Upper lobe of left lung (tissue), 6 donors: ENCODE measurements at regions not wholly inside any gene's neighbourhood (a gene's known extent, or its start where the extent isn't known, plus 50 kb on each side); places are given as distances from the start of the nearest gene placed in this dataset.

Experiments
- ATAC-seq, 2 donors: fragments of 200-7000 bp; cut with Tn5 transposase; one replicate each; pipeline ENCODE4 v1.9.1; 2022; ENCODE audit warnings: mild to moderate bottlenecking in 2 of 2, moderate library complexity in 2 of 2; ENCODE audit not compliant: low FRiP score in 2 of 2
- DNase-seq, 2 donors: peaks; one replicate each; pipeline ENCODE4 v3.0.0-alpha.2; 2019 to 2020
- H3K27ac ChIP-seq, 4 donors: fragments of 200-600 bp; sonication (generic); one replicate each; pipeline ENCODE4 v1.5.1; 2016 to 2019
- H3K27me3 ChIP-seq, 4 donors: fragments of 200-600 bp; sonication (generic); one replicate each; pipeline ENCODE4 v1.5.1; 2017 to 2019
- H3K36me3 ChIP-seq, 4 donors: fragments of 200-600 bp; sonication (generic); one replicate each; pipeline ENCODE4 v1.5.1; 2016 to 2019
- H3K4me1 ChIP-seq, 4 donors: fragments of 200-600 bp; sonication (generic); one replicate each; pipeline ENCODE4 v1.5.1; 2018 to 2019
- H3K4me3 ChIP-seq, 4 donors: fragments of 200-600 bp; sonication (generic); one replicate each; pipeline ENCODE4 v1.5.1; 2017 to 2019; ENCODE audit warnings: mild to moderate bottlenecking in 2 of 4, moderate library complexity in 1 of 4
- H3K9me3 ChIP-seq, 4 donors: fragments of 200-600 bp; sonication (generic); one replicate each; pipeline ENCODE4 v1.5.1; 2018 to 2019
- EP300 ChIP-seq, 4 donors: sonication (generic); formaldehyde crosslinking; IDR thresholded peaks; one replicate each; pipeline ENCODE4 v1.5.1; 2017; ENCODE audit warnings: antibody characterized with exemption in 4 of 4, control low read depth in 2 of 4
- POLR2A ChIP-seq, 4 donors: fragments of 450-650 bp; IDR thresholded peaks; one replicate each; pipeline ENCODE4 v1.5.1; 2016 to 2017; ENCODE audit warnings: antibody characterized with exemption in 4 of 4, mild to moderate bottlenecking in 2 of 4
- POLR2AphosphoS5 ChIP-seq, 2 donors: sonication (generic); formaldehyde crosslinking; IDR thresholded peaks; one replicate each; pipeline ENCODE4 v1.5.1; 2017; ENCODE audit warnings: antibody characterized with exemption in 2 of 2
- WGBS, 2 donors: methylation state at CpG; one replicate each; pipeline ENCODE4 v1.1.5; 2017 to 2018; 5-methylcytosine and 5-hydroxymethylcytosine counted together
- TF ChIP-seq, protein P1 (sequence below), 6 experiments: fragments of 450-650 bp in 4 of 6; fragments of 200-600 bp in 2 of 6; sonication (generic) in 2 of 6; IDR thresholded peaks; one replicate each; pipeline ENCODE4 v1.5.1; 2016 to 2019; ENCODE audit warnings: antibody characterized with exemption in 6 of 6
- donor health status: DM: no; HTN: no; CAD: no; lungs with moderate emphysema.
- donor health status: DM: no; HTN: yes; CAD: no; lungs with severe emphysema.

DNA sequence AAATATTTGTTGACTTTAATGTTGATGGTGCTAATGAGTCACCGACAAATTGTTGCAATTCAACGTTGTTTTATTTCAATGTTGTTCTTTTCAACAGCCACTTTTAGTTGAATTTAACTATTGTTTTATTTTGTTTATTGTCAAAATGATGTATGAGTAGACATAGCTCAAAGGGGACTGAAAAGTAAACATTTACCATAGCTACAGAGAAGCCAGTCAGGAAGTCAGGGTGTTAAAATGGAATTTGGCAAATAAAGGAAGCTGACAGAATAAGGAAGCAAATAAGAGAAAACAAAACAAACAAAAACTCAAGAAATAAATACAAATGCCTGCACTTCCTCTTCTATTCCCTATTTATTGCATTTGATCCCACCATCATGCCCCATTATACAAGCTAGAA lies 648.4 kb upstream of the HTR2C start:
- H3K36me3 ChIP-seq, result no peaks in the 10 kb centered on the region
- ATAC-seq, result no peak
- H3K9me3 ChIP-seq, result no peaks in the 10 kb centered on the region
- no peak overlapping the region for H3K27ac ChIP-seq
- no peak overlapping the region for H3K4me3 ChIP-seq
- DNase-seq, result no peak
- WGBS, 2 donors, result 20 to 59% methylated on average over 2 of the region's 2 CpGs
- H3K4me1 ChIP-seq, result no peaks in the 10 kb centered on the region
- H3K27me3 ChIP-seq, result no peaks in the 10 kb centered on the region
- TF ChIP-seq, protein P1, sequence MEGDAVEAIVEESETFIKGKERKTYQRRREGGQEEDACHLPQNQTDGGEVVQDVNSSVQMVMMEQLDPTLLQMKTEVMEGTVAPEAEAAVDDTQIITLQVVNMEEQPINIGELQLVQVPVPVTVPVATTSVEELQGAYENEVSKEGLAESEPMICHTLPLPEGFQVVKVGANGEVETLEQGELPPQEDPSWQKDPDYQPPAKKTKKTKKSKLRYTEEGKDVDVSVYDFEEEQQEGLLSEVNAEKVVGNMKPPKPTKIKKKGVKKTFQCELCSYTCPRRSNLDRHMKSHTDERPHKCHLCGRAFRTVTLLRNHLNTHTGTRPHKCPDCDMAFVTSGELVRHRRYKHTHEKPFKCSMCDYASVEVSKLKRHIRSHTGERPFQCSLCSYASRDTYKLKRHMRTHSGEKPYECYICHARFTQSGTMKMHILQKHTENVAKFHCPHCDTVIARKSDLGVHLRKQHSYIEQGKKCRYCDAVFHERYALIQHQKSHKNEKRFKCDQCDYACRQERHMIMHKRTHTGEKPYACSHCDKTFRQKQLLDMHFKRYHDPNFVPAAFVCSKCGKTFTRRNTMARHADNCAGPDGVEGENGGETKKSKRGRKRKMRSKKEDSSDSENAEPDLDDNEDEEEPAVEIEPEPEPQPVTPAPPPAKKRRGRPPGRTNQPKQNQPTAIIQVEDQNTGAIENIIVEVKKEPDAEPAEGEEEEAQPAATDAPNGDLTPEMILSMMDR (IDR thresholded peaks at IDR 0.05), result no peak
- no peak for TF ChIP-seq POLR2A (IDR thresholded peaks at IDR 0.05)
- no peak for TF ChIP-seq POLR2AphosphoS5 (IDR thresholded peaks at IDR 0.05)

DNA sequence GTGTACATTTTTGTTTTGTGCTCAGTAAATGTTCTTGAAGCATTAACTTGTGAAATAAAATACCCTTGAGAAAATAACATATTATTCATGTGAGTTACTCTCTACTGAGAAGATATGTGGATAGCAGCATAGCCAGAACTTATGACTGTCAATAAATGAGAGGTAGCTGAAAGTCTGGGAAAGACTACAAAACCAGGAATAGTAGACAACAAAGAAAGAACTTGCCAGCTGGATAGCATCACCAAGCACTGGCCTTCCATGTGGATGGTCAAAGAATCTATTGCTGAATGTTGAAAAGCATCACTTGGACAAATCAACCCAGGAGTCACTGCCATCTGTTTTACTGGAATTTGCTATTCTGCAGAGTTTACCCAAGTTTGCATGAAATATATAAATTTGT lies 650.0 kb upstream of the HTR2C start:
- DNase-seq, result no peak
- Histone ChIP-seq H3K4me1 (no peaks in the 10 kb centered on the region), H3K36me3 (no peaks in the 10 kb centered on the region), H3K27ac (no peak overlapping the region), H3K27me3 (no peaks in the 10 kb centered on the region), H3K4me3 (no peak overlapping the region), H3K9me3 (no peaks in the 10 kb centered on the region)
- ATAC-seq, result no peak
- TF ChIP-seq, protein P1 (IDR thresholded peaks at IDR 0.05), result no peak
- no peak for TF ChIP-seq POLR2AphosphoS5 (IDR thresholded peaks at IDR 0.05)

DNA sequence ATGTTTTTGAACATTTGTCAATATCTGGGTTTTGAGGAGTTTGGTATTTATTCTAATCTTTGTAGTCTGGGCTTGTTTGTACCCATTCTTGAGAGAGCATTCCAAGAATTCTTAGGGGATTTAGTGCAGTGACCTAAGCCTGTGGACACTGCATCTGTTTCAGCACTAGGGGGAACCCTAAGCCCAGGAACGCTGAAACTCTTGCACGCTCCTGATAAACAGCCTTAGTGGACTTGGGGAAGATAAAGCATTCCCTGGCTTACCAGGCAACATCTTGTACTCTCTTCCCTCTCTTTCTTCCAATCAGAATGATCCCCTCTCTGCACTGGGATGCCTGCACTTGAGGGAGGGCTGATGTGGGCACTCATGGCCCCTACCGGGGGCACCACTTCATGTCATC lies 654.9 kb upstream of the HTR2C start:
- H3K27ac ChIP-seq, result no peak overlapping the region
- H3K36me3 ChIP-seq, result no peaks in the 10 kb centered on the region
- 29 to 51% methylated on average over 3 of the region's 3 CpGs for WGBS, 2 donors
- DNase-seq (peak in 1 of 2 donors; percentile 29), ATAC-seq (peak in 1 of 2 donors; percentile 75)
- no peaks in the 10 kb centered on the region for H3K9me3 ChIP-seq
- no peak overlapping the region for H3K4me3 ChIP-seq
- TF ChIP-seq, protein P1 (IDR thresholded peaks at IDR 0.05), result peak; percentile 37 to 61 (median 40)
- TF ChIP-seq POLR2A (IDR thresholded peaks at IDR 0.05) (no peak), EP300 (IDR thresholded peaks at IDR 0.05) (no peak), POLR2AphosphoS5 (IDR thresholded peaks at IDR 0.05) (no peak)
- no peaks in the 10 kb centered on the region for H3K27me3 ChIP-seq
- H3K4me1 ChIP-seq, result no peaks in the 10 kb centered on the region

GRCh38 chrX:113920661-113921060 lies 663.2 kb upstream of the HTR2C start:
- Histone ChIP-seq H3K27me3 (no peaks in the 10 kb centered on the region), H3K9me3 (no peaks in the 10 kb centered on the region), H3K4me1 (no peaks in the 10 kb centered on the region), H3K36me3 (no peaks in the 10 kb centered on the region), H3K4me3 (no peak overlapping the region), H3K27ac (no peak overlapping the region)
- ATAC-seq (no peak), DNase-seq (no peak)
- 65 to 67% methylated on average over 4 of the region's 4 CpGs for WGBS, 2 donors
- TF ChIP-seq, protein P1 (IDR thresholded peaks at IDR 0.05), result no peak
- TF ChIP-seq EP300 (IDR thresholded peaks at IDR 0.05), result no peak
- TF ChIP-seq POLR2AphosphoS5 (IDR thresholded peaks at IDR 0.05), result no peak
- no peak for TF ChIP-seq POLR2A (IDR thresholded peaks at IDR 0.05)

- Histone ChIP-seq H3K27ac (no peak overlapping the region), H3K4me3 (no peak overlapping the region), H3K4me1 (no peaks in the 10 kb centered on the region), H3K36me3 (no peaks in the 10 kb centered on the region), H3K9me3 (no peaks in the 10 kb centered on the region), H3K27me3 (no peaks in the 10 kb centered on the region)
- TF ChIP-seq, protein P1 (IDR thresholded peaks at IDR 0.05), result no peak
- no peak for TF ChIP-seq EP300 (IDR thresholded peaks at IDR 0.05)
- no peak for TF ChIP-seq POLR2AphosphoS5 (IDR thresholded peaks at IDR 0.05)
- TF ChIP-seq POLR2A (IDR thresholded peaks at IDR 0.05), result no peak
- ATAC-seq, result no peak
- no peak for DNase-seq
- WGBS, 2 donors, result 68 to 75% methylated on average over 4 of the region's 4 CpGs
Observed at GRCh38 chrX:113919387-113919786, 664.5 kb upstream of the HTR2C start.
